ENCODE measurements at regions not wholly inside any gene's neighbourhood (a gene's known extent, or its start where the extent isn't known, plus 50 kb on each side); places are given as distances from the start of the nearest gene placed in this dataset.

GRCh38 chr13:58704953-58705352 lies 1073.4 kb downstream of the PCDH17 start:
- Histone ChIP-seq H3K4me3 (replicated peaks in 1 of 3; ENCODE audit: insufficient read depth in 1 of 3, low read depth in 2 of 3, low read length in 3 of 3) (no peak overlapping the region), H3K36me3 (replicated peaks in 1 of 2; ENCODE audit: control insufficient read depth in 1 of 2, insufficient read depth in 2 of 2, low read length in 2 of 2) (no peaks in the 10 kb centered on the region), H3K9ac (ENCODE audit: insufficient read depth, low read depth, low read length) (no peak overlapping the region), H3K27me3 (ENCODE audit: control insufficient read depth in 1 of 2, insufficient read depth in 2 of 2, low read length in 2 of 2) (no peaks in the 10 kb centered on the region; a peak in 1 of 5 replicates), H3K9me3 (ENCODE audit: low read length) (peaks cover 66% of the 10 kb centered on the region), H2AFZ (ENCODE audit: low read length) (no peak overlapping the region), H3K79me2 (ENCODE audit: insufficient read depth, low read length) (no peaks in the 10 kb centered on the region), H3K27ac (ENCODE audit: extremely low read length, insufficient read depth, low read length) (no peak overlapping the region), H4K20me1 (ENCODE audit: insufficient read depth, low read length) (no peaks in the 10 kb centered on the region), H3K4me2 (ENCODE audit: low read depth, low read length) (no peak overlapping the region), H3K4me1 (ENCODE audit: insufficient read depth, low read length) (no peaks in the 10 kb centered on the region)
- ChIA-PET CTCF (ENCODE audit: low intra/inter-chr PET ratio, low total read pairs) (no interaction called here), POLR2A (no interaction called here)
- WGBS (ENCODE audit: low lambda C conversion rate) = 1% methylated on average over 2 of the region's 2 CpGs
- TF ChIP-seq KAT7 (CRISPR knock-in tag; IDR thresholded peaks at IDR 0.05; ENCODE audit: borderline replicate concordance) (no peak), POLR2G (IDR thresholded peaks at IDR 0.05; ENCODE audit: low read depth, low read length) (no peak)
- DNase-seq (ENCODE audit: low spot score) (no peak), ATAC-seq (no peak), FAIRE-seq (no peak)
- intact Hi-C loops (cut with micrococcal nuclease; ENCODE audit: unreplicated experiment) (no loop called here), in situ Hi-C loops (cut with HindIII; ENCODE audit: extremely low pct_ligation_motif_present, low pct_unique_long_range_greater_than_20kb) (no loop called here)
- BruUV-seq (replicated peaks) = no TSS peak

GRCh38 chr13:58706421-58706820 lies 1074.9 kb downstream of the PCDH17 start:
- Histone ChIP-seq H3K4me1 (ENCODE audit: insufficient read depth, low read length) (no peaks in the 10 kb centered on the region), H2AFZ (ENCODE audit: low read length) (no peak overlapping the region), H3K36me3 (replicated peaks in 1 of 2; ENCODE audit: control insufficient read depth in 1 of 2, insufficient read depth in 2 of 2, low read length in 2 of 2) (no peaks in the 10 kb centered on the region), H3K79me2 (ENCODE audit: insufficient read depth, low read length) (no peaks in the 10 kb centered on the region), H3K4me3 (replicated peaks in 1 of 3; ENCODE audit: insufficient read depth in 1 of 3, low read depth in 2 of 3, low read length in 3 of 3) (no peak overlapping the region), H4K20me1 (ENCODE audit: insufficient read depth, low read length) (no peaks in the 10 kb centered on the region), H3K27ac (ENCODE audit: extremely low read length, insufficient read depth, low read length) (no peak overlapping the region), H3K4me2 (ENCODE audit: low read depth, low read length) (no peak overlapping the region), H3K27me3 (ENCODE audit: control insufficient read depth in 1 of 2, insufficient read depth in 2 of 2, low read length in 2 of 2) (no peaks in the 10 kb centered on the region; a peak in 1 of 5 replicates), H3K9ac (ENCODE audit: insufficient read depth, low read depth, low read length) (no peak overlapping the region), H3K9me3 (ENCODE audit: low read length) (peaks cover 70% of the 10 kb centered on the region)
- WGBS (ENCODE audit: low lambda C conversion rate) = 1% methylated on average over 2 of the region's 2 CpGs
- FAIRE-seq (no peak), ATAC-seq (no peak), DNase-seq (ENCODE audit: low spot score) (no peak)
- intact Hi-C loops (cut with micrococcal nuclease; ENCODE audit: unreplicated experiment) (no loop called here), in situ Hi-C loops (cut with HindIII; ENCODE audit: extremely low pct_ligation_motif_present, low pct_unique_long_range_greater_than_20kb) (no loop called here)
- ChIA-PET CTCF (ENCODE audit: low intra/inter-chr PET ratio, low total read pairs) (no interaction called here), POLR2A (no interaction called here)
- no peak for TF ChIP-seq ZBTB7B (CRISPR knock-in tag; IDR thresholded peaks at IDR 0.05)
- TF ChIP-seq ZNF615 (CRISPR knock-in tag; IDR thresholded peaks at IDR 0.05; ENCODE audit: borderline replicate concordance) = no peak
- TF ChIP-seq REPIN1 (CRISPR knock-in tag; IDR thresholded peaks at IDR 0.05; ENCODE audit: borderline replicate concordance, low read depth) = no peak
- no peak for TF ChIP-seq ATAD3A (CRISPR knock-in tag; IDR thresholded peaks at IDR 0.05)
- no peak for TF ChIP-seq ZFX (CRISPR knock-in tag; IDR thresholded peaks at IDR 0.05; ENCODE audit: low read depth)
- no peak for TF ChIP-seq CCDC6 (CRISPR knock-in tag; IDR thresholded peaks at IDR 0.05)
- no TSS peak for BruUV-seq (replicated peaks)

Data from HepG2 (cell line).